IMR-90 (cell line): ENCODE measurements at regions not wholly inside any gene's neighbourhood (a gene's known extent, or its start where the extent isn't known, plus 50 kb on each side); places are given as distances from the start of the nearest gene placed in this dataset.

Experiments used
- ATAC-seq: fragments of 200-7000 bp; cut with Tn5 transposase; 2 replicates; pipeline ENCODE4 v1.9.1; 2020; ENCODE audit warnings: low read depth, mild to moderate bottlenecking, moderate library complexity
- BruUV-seq: library from RNA; stranded (reverse); fragments of 400-500 nt; replicated peaks from 2 replicates; lab custom pipeline; 2021; lab: Mats Ljungman, UMichigan
- CTCF ChIA-PET: fragments of 300-600 bp; formaldehyde crosslinking; extraction: SDS; loops from one replicate; lab custom pipeline; 2021; ENCODE audit warnings: antibody characterized with exemption; lab: Yijun Ruan, JAX
- POLR2A ChIA-PET: fragments of 300-600 bp; sonication (Branson Sonifier 250); formaldehyde crosslinking; loops from one replicate; lab custom pipeline; 2022; ENCODE audit warnings: antibody characterized with exemption; ENCODE audit not compliant: unreplicated experiment; lab: Charles Lee
- DNase-seq: peaks from one replicate; pipeline ENCODE4 v3.0.0; 2013
- H2AFZ ChIP-seq: replicated peaks from 2 replicates; pipeline ENCODE3; 2013; ENCODE audit warnings: low read length, mild to moderate bottlenecking; ENCODE audit not compliant: poor library complexity
- H2AK5ac ChIP-seq: 2 replicates; pipeline ENCODE4 v1.6.1; 2013; ENCODE audit warnings: low read depth, low read length, inconsistent platforms
- H2AK9ac ChIP-seq: replicated peaks from 2 replicates; pipeline ENCODE3; 2013; ENCODE audit warnings: mild to moderate bottlenecking, low read depth, low read length, moderate library complexity; ENCODE audit not compliant: poor library complexity
- H2BK120ac ChIP-seq: 2 replicates; pipeline ENCODE4 v1.6.1; 2013; ENCODE audit warnings: low read depth, low read length, inconsistent platforms
- H2BK15ac ChIP-seq: 3 replicates; pipeline ENCODE4 v1.6.1; 2013; ENCODE audit warnings: low read depth, low read length, inconsistent platforms
- H2BK20ac ChIP-seq: 2 replicates; pipeline ENCODE4 v1.6.1; 2013; ENCODE audit warnings: low read depth, mild to moderate bottlenecking, inconsistent platforms, low read length, moderate library complexity
- H2BK5ac ChIP-seq: 2 replicates; pipeline ENCODE4 v1.6.1; 2013; ENCODE audit warnings: mild to moderate bottlenecking, low read depth, low read length, inconsistent platforms; ENCODE audit not compliant: poor library complexity, severe bottlenecking
- H3K14ac ChIP-seq: replicated peaks from 2 replicates; pipeline ENCODE4 v1.6.1; 2013; ENCODE audit warnings: low read depth, low read length, inconsistent platforms
- H3K18ac ChIP-seq: 2 replicates; pipeline ENCODE4 v1.6.1; 2013; ENCODE audit warnings: low read depth, low read length, control low read depth
- H3K23ac ChIP-seq: 2 replicates; pipeline ENCODE4 v1.6.1; 2013; ENCODE audit warnings: low read depth, low read length, inconsistent platforms
- H3K27ac ChIP-seq: 2 replicates; pipeline ENCODE4 v1.5.1; 2013; ENCODE audit warnings: mild to moderate bottlenecking, control low read depth, low read length; ENCODE audit not compliant: insufficient read depth
- H3K27me3 ChIP-seq: 2 replicates; pipeline ENCODE4 v1.6.1; 2013; ENCODE audit warnings: low read length; ENCODE audit not compliant: control insufficient read depth, insufficient read depth
- H3K36me3 ChIP-seq: 2 replicates; pipeline ENCODE4 v1.6.1; 2013; ENCODE audit warnings: low read length, mixed read lengths; ENCODE audit not compliant: control insufficient read depth, insufficient read depth
- H3K4ac ChIP-seq: 2 replicates; pipeline ENCODE4 v1.6.1; 2013; ENCODE audit warnings: low read depth, low read length, inconsistent platforms
- H3K4me1 ChIP-seq: 2 replicates; pipeline ENCODE4 v1.6.1; 2013; ENCODE audit warnings: low read length, mixed read lengths; ENCODE audit not compliant: control insufficient read depth, insufficient read depth
- H3K4me2 ChIP-seq: 2 replicates; pipeline ENCODE4 v1.6.1; 2013; ENCODE audit warnings: low read depth, mild to moderate bottlenecking, control low read depth, low read length, moderate library complexity
- H3K4me3 ChIP-seq: 2 replicates; pipeline ENCODE4 v1.5.1; 2013; ENCODE audit warnings: low read depth, mild to moderate bottlenecking, control low read depth, low read length, moderate library complexity; ENCODE audit not compliant: insufficient read depth
- H3K56ac ChIP-seq: 2 replicates; pipeline ENCODE4 v1.6.1; 2013; ENCODE audit warnings: low read length, inconsistent platforms; ENCODE audit not compliant: insufficient read depth; ENCODE audit errors: extremely low read depth
- H3K79me1 ChIP-seq, 2 experiments: 2 replicates each; pipeline ENCODE4 v1.6.1; 2013; ENCODE audit warnings: low read length in 2 of 2, inconsistent platforms in 1 of 2, low read depth in 1 of 2
- H3K9ac ChIP-seq: 2 replicates; pipeline ENCODE4 v1.6.1; 2013; ENCODE audit warnings: low read depth, low read length, control low read depth
- H3K9me1 ChIP-seq: 2 replicates; pipeline ENCODE4 v1.6.1; 2013; ENCODE audit warnings: low read length, inconsistent platforms; ENCODE audit not compliant: insufficient read depth
- H3K9me3 ChIP-seq: 2 replicates; pipeline ENCODE4 v1.6.1; 2013; ENCODE audit warnings: low read length; ENCODE audit not compliant: control insufficient read depth, insufficient read depth
- H4K20me1 ChIP-seq: 2 replicates; pipeline ENCODE4 v1.6.1; 2013; ENCODE audit warnings: low read length, inconsistent platforms; ENCODE audit not compliant: insufficient read depth
- H4K5ac ChIP-seq: 2 replicates; pipeline ENCODE4 v1.6.1; 2013; ENCODE audit warnings: mild to moderate bottlenecking, low read depth, low read length, control low read depth
- H4K8ac ChIP-seq, 2 experiments: 2 replicates each; pipeline ENCODE4 v1.6.1; 2013; ENCODE audit warnings: low read depth in 2 of 2, low read length in 2 of 2, control low read depth in 1 of 2, inconsistent platforms in 1 of 2
- H4K91ac ChIP-seq: 2 replicates; pipeline ENCODE4 v1.6.1; 2013; ENCODE audit warnings: low read depth, low read length, inconsistent platforms; ENCODE audit not compliant: insufficient read depth
- BHLHE40 ChIP-seq: fragments of 150-350 bp; IDR thresholded peaks from 2 replicates; pipeline ENCODE4 v1.6.1; 2016; ENCODE audit warnings: mild to moderate bottlenecking, low read depth, low read length
- CEBPB ChIP-seq: IDR thresholded peaks from 2 replicates; pipeline ENCODE4 v1.6.1; 2012; ENCODE audit warnings: low read depth, low read length, improper control_type of control experiment
- CHD1 ChIP-seq: IDR thresholded peaks from 2 replicates; pipeline ENCODE4 v1.6.1; 2012; ENCODE audit warnings: low read depth, low read length, improper control_type of control experiment
- FOS ChIP-seq: fragments of 150-350 bp; IDR thresholded peaks from 2 replicates; pipeline ENCODE4 v1.6.1; 2016; ENCODE audit warnings: low read depth, low read length
- MAFK ChIP-seq: IDR thresholded peaks from 2 replicates; pipeline ENCODE4 v1.6.1; 2012; ENCODE audit warnings: low read depth, low read length, improper control_type of control experiment
- MAZ ChIP-seq: IDR thresholded peaks from 2 replicates; pipeline ENCODE4 v1.6.1; 2012; ENCODE audit warnings: low read depth, mild to moderate bottlenecking, low read length, improper control_type of control experiment, moderate library complexity, borderline replicate concordance
- MXI1 ChIP-seq: IDR thresholded peaks from 2 replicates; pipeline ENCODE4 v1.6.1; 2012; ENCODE audit warnings: low read depth, mild to moderate bottlenecking, low read length, moderate library complexity, borderline replicate concordance
- NFE2L2 ChIP-seq: fragments of 150-350 bp; IDR thresholded peaks from 2 replicates; pipeline ENCODE4 v1.6.1; 2016; ENCODE audit warnings: low read depth, mild to moderate bottlenecking, low read length
- POLR2A ChIP-seq: IDR thresholded peaks from 2 replicates; pipeline ENCODE4 v1.6.1; 2012; ENCODE audit warnings: mild to moderate bottlenecking, low read depth, low read length
- RAD21 ChIP-seq: IDR thresholded peaks from 2 replicates; pipeline ENCODE4 v1.6.1; 2012; ENCODE audit warnings: low read length, improper control_type of control experiment
- RCOR1 ChIP-seq: IDR thresholded peaks from 2 replicates; pipeline ENCODE4 v1.6.1; 2012; ENCODE audit warnings: mild to moderate bottlenecking, low read length, improper control_type of control experiment; ENCODE audit not compliant: insufficient replicate concordance
- RFX5 ChIP-seq: IDR thresholded peaks from 2 replicates; pipeline ENCODE4 v1.8.0; 2012; ENCODE audit warnings: low read depth, mild to moderate bottlenecking, low read length, moderate library complexity
- SMC3 ChIP-seq: fragments of 150-350 bp; IDR thresholded peaks from 2 replicates; pipeline ENCODE4 v1.6.1; 2016; ENCODE audit warnings: low read depth, mild to moderate bottlenecking, antibody characterized with exemption, low read length, moderate library complexity
- USF2 ChIP-seq: fragments of 150-350 bp; IDR thresholded peaks from 2 replicates; pipeline ENCODE4 v1.6.1; 2017; ENCODE audit warnings: mild to moderate bottlenecking, antibody characterized with exemption, low read length, low read depth
- WGBS, 2 experiments: methylation state at CpG; one replicate each; pipeline versions ENCODE4 v1.1.5 to v1.1.7; 2013; ENCODE audit warnings: missing lambda C conversion rate in 2 of 2; ENCODE audit not compliant: insufficient read length in 1 of 2; ENCODE audit errors: extremely low coverage in 2 of 2; 5-methylcytosine and 5-hydroxymethylcytosine counted together
- dilution Hi-C: fragments of 300-500 bp; cut with HindIII; formaldehyde crosslinking; loops from one replicate; pipeline ENCODE4 v1.14.3; 2018; ENCODE audit warnings: low sequenced_read_pairs; ENCODE audit not compliant: unreplicated experiment
- in situ Hi-C: fragments of 300-500 bp; cut with MboI; formaldehyde crosslinking; loops from 3 replicates; pipeline ENCODE4 v1.14.3; 2019; ENCODE audit warnings: low sequenced_read_pairs, inconsistent platforms, mixed read lengths
- intact Hi-C: fragments of 100-400 bp; cut with micrococcal nuclease; formaldehyde crosslinking; loops from 2 replicates; pipeline ENCODE4 v1.10.0; 2022
- TF ChIP-seq, protein P1 (sequence below): conservative IDR thresholded peaks from 2 replicates; pipeline ENCODE4 v1.5.1; 2012; ENCODE audit warnings: mild to moderate bottlenecking, low read depth, low read length, improper control_type of control experiment

- dilution Hi-C loops (no loop called here), intact Hi-C loops (loop anchor here (1.0 to 10.0 kb wide), 7 partner anchors 78 to 1248 kb away; partner anchors contain the start of gene PRKD1)
- CTCF ChIA-PET = interaction anchor here (0.5 to 2.4 kb wide), 3 partner anchors 119 to 336 kb away, joined by 5 to 15 read pairs (median 7); no protein-coding TSS in a partner anchor
- no peak for TF ChIP-seq CHD1
- TF ChIP-seq FOS = no peak
- TF ChIP-seq BHLHE40 = no peak
- TF ChIP-seq RFX5 = no peak
- TF ChIP-seq SMC3 = peak; percentile 85
- TF ChIP-seq, protein P1, sequence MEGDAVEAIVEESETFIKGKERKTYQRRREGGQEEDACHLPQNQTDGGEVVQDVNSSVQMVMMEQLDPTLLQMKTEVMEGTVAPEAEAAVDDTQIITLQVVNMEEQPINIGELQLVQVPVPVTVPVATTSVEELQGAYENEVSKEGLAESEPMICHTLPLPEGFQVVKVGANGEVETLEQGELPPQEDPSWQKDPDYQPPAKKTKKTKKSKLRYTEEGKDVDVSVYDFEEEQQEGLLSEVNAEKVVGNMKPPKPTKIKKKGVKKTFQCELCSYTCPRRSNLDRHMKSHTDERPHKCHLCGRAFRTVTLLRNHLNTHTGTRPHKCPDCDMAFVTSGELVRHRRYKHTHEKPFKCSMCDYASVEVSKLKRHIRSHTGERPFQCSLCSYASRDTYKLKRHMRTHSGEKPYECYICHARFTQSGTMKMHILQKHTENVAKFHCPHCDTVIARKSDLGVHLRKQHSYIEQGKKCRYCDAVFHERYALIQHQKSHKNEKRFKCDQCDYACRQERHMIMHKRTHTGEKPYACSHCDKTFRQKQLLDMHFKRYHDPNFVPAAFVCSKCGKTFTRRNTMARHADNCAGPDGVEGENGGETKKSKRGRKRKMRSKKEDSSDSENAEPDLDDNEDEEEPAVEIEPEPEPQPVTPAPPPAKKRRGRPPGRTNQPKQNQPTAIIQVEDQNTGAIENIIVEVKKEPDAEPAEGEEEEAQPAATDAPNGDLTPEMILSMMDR = peak; percentile 87
- TF ChIP-seq USF2 = no peak
- TF ChIP-seq MAZ = no peak
- TF ChIP-seq MAFK = no peak
- TF ChIP-seq MXI1 = no peak
- no peak for TF ChIP-seq POLR2A
- TF ChIP-seq RAD21 = peak; percentile 91
- no peak for TF ChIP-seq RCOR1
- no peak for TF ChIP-seq NFE2L2
- TF ChIP-seq CEBPB = peak; percentile 18; the same call in 1 of the 2 replicates
These were observed 77.6 kb upstream of the PRKD1 start for GRCh38 chr14:30005114-30005808.

More at GRCh38 chr14:30005114-30005808, 77.6 kb upstream of the PRKD1 start:
- Histone ChIP-seq H4K20me1 (no peaks in the 10 kb centered on the region), H3K4me2 (0 out of 2 replicates have a peak overlapping the region, but pooled peaks have one; percentile 1), H3K4me1 (no peaks in the 10 kb centered on the region), H4K8ac (no peak overlapping the region), H2AK5ac (no peak overlapping the region), H3K9me1 (no peaks in the 10 kb centered on the region), H3K9ac (no peak overlapping the region), H2BK120ac (no peak overlapping the region), H3K4me3 (no peak overlapping the region), H3K36me3 (no peaks in the 10 kb centered on the region), H2AFZ (no peak overlapping the region), H3K56ac (no peak overlapping the region), H2BK5ac (no peak overlapping the region), H3K23ac (no peak overlapping the region), H2AK9ac (no peak overlapping the region), H3K79me1 (no peaks in the 10 kb centered on the region), H3K9me3 (no peaks in the 10 kb centered on the region), H3K18ac (no peak overlapping the region; the same call in 1 of the 2 replicates), H3K4ac (no peak overlapping the region), H3K14ac (no peak overlapping the region), H3K27ac (no peak overlapping the region), H2BK15ac (no peak overlapping the region), H2BK20ac (no peak overlapping the region), H3K27me3 (no peaks in the 10 kb centered on the region), H4K91ac (no peak overlapping the region), H4K5ac (peak overlapping the region; percentile 32; the same call in 1 of the 2 replicates)
- POLR2A ChIA-PET = no interaction called here
- peak; percentile 89 for DNase-seq
- in situ Hi-C loops = loop anchor here (5.0 to 25.0 kb wide), 2 partner anchors 212 to 1243 kb away; partner anchors contain the start of gene FOXG1
- BruUV-seq = no TSS peak
- peak; percentile 98 for ATAC-seq
- no CpG with 5 or more reads among the region's 8 CpGs for WGBS, 2 experiments
